ENCODE measurements at regions not wholly inside any gene's neighbourhood (a gene's known extent, or its start where the extent isn't known, plus 50 kb on each side); places are given as distances from the start of the nearest gene placed in this dataset.
"Not testable (repeated sequence)": the region's sequence is repeated elsewhere in the genome, so short reads cannot be mapped to it uniquely, and the experiment has no call there.

DNA sequence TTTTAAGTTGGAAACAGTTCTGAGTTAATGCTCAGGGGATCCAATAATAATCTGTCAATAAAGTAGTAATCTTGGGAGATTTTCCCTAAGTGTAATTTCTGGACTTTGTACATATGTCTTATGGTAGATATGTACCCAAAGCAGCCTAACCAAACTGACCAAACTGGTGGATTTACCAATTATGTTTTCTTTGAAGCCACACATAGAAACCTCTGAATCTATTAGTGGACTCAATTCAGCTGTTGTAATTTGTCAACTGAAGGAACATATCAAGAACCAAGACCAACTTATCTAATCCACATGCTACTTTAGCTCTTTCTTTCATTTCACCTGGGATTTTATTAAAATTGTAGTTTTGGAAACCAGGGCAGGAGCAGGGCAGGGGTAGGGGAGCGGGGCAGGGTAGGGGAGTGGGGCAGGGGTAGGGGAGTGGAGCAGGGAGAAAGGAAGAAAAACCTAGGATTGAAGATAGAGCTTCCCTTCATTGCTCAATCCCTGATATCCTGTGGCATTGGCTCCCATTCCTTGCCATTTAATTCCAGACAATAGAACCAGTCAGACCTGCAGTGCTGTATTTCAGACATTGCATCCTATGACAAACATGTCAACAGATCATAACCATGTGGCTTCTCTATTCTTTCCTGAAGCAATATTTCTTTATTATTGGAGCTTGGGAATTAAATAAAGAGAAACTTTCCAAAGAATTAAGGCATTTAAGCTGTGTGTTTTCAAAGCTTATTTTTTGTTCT lies 101.8 kb downstream of the NFKBIZ start:
- no peak for DNase-seq

GRCh38 chr3:101954361-101954760 lies 105.0 kb downstream of the NFKBIZ start:
- no peak for DNase-seq

GRCh38 chr3:101954936-101955335 lies 105.6 kb downstream of the NFKBIZ start:
- DNase-seq = no peak

DNA sequence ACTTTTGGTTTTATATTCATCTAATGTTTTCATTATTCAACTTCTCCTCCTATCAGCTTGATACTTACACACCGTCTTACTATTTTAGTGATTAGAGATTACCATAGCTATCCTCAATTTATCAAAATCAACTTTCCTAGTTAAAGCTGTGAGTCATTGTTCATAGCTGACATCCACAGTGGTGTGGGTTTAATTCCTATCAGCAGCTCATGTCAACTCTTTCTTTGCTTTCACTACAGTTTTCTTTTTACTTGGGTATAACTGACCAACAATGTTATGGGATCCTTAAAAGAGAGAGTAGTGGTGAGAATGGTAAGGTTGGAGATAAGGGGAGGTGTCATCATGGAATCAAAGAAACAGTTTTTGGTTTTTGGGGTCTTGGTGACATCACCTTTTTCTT lies 112.7 kb downstream of the NFKBIZ start:
- DNase-seq = no peak

DNA sequence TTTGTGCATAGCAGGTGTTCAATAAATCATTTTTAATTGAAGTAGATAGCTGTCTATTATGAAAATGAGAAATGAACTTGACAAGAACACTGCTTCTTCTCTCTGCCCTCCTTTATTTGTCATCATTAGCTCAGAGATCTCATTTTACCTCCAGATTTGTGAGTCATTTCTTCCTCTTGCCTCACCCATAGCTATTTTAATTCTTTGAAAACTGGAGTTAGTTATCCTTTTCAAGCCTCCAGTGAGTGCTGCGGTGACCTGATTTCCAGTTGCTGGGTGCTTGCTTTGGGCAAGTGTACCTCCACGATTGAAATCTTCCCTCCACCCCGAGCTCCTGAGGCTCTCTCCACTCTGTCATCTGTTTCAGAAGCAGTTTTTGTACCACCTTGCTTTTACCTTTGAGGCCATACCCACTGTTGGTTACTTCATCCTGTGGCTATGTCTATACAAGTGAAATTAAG lies 114.6 kb downstream of the NFKBIZ start:
- no peak for DNase-seq

GRCh38 chr3:101964861-101965260 lies 115.5 kb downstream of the NFKBIZ start:
- no peak for DNase-seq

GRCh38 chr3:101966226-101966625 lies 116.9 kb downstream of the NFKBIZ start:
- DNase-seq = no peak

DNA sequence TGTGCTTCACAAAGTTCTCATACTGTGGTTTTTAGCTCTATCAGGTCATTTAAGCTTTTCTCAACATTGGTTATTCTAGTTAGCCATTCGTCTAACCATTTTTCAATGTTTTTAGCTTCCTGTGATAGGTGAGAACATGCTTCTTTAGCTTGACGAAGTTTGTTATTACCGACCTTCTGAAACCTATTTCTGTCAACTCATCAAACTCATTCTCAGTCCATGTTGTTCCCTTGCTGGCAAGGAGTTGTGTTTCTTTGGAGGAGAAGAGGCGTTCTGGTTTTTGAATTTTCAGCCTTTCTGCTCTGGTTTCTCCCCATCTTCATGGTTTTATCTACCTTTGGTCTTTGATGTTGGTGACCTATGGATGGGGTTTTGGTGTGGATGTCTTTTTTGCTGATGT lies 120.9 kb downstream of the NFKBIZ start:
- no peak for DNase-seq

GRCh38 chr3:101970905-101971304 lies 121.6 kb downstream of the NFKBIZ start:
- DNase-seq = no peak

DNA sequence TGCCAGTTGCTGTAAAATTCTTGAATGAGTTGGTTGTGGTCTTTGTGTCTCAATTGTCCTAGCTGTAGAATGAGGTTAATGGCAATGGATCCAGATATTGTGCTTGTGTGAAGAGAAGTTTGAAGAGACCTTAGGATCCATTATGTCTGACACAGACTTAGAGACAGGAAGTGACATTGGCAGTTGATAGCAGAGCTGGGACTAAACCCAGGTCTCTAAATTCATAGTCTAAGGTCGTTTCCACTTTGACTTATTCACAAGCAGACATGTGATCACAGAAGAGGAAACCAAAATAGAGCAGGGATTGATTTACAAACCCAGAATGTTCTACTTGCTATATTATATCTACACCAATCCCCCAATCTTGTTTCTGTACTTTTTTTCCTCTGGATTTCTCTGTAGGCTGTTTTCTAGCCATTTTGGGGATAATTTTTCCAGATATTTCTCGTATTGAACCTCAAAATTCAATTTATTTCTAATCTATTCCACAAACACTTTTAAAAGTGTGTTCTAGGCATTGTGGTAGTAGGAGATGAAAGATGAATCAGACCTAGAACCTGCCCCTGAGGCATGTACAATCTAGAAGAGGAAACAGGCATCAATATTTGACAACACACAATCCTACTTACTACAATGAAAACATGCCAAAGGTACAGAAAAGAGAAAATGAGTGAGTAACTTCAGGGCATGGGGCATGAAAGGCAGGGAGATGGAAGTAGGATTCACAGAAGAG lies 123.3 kb downstream of the NFKBIZ start:
- no peak for DNase-seq

GRCh38 chr3:101973163-101973505 lies 123.8 kb downstream of the NFKBIZ start:
- no peak for DNase-seq

DNA sequence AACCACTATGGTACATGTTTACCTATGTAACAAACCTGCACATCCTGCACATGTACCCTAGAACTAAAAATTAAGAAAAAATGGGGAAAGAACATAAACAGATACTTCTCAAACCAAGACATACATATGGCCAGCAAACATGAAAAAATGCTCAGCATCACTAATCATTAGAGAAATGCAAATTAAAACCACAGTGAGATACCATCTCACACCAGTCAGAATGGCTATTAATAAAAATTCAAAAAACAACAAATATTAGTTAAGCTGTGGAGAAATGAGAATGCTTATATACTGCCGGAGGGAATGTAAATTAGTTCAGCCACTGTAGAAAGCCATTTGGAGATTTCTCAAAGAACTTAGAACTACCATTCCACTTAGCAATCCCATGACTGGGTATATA lies 126.1 kb downstream of the NFKBIZ start:
- not testable (repeated sequence) for DNase-seq

GRCh38 chr3:101976473-101976872 lies 127.2 kb downstream of the NFKBIZ start:
- DNase-seq = no peak

GRCh38 chr3:101978348-101978747 lies 129.0 kb downstream of the NFKBIZ start:
- no peak for DNase-seq

DNA sequence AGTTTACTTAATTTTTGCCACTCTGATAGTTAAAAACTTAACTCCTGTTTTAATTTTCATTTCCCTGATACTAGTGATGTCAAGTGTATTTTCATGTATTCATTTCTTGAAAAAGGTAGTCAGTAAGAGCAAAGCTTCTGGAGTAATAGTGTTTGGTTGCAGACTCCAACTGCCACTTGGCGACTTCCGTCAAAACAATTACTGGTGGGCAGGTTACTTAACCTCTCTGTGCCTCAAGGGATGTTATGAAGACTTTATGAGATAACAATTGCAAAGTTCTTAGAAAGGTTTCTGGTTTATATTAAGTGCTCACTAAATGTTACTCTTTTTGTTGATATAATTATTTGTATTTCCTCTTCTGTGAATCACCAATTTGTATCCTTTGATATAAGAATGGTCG lies 129.7 kb downstream of the NFKBIZ start:
- no peak for DNase-seq

DNA sequence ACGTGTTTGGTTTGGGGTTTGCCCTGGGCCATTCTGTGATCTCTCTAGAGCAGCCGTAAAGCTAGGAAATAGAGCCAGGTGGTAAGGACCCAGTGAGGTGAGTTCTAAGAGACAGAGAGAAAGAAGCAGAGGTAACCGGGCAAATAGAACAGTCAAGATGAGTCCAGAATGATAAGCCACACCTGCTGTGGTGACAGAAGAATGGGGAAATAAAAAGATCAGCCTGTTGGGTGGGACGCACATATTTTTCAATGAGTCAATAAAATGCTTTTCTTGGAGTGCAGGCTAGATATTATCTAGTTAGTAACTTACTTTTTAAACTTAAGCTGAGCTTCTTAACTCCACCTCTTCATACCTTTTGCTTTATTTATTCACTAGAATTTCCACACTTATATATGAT lies 135.0 kb downstream of the NFKBIZ start:
- DNase-seq = no peak

DNA sequence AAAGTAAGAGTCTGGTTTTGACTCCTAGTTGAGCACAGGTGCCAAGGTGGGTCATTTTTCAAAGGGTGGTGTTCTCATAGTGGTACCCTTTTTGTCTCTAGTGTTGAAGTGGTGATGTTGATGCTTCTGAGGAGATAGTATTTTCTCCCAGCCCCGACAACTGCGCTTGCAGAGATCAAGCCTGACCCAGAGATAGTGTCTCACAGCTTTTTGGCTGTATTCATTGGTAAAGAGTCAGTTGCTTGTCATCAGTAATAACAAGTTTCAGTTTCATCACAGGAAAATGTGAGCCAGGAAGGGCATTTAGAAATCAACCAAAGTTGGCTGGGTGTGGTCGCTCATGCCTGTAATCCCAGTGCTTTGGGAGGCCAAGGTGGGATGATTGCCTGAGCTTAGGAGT lies 139.3 kb downstream of the NFKBIZ start:
- no peak for DNase-seq

- DNase-seq = no peak
These were observed 140.4 kb downstream of the NFKBIZ start for GRCh38 chr3:101989578-101990200.

DNA sequence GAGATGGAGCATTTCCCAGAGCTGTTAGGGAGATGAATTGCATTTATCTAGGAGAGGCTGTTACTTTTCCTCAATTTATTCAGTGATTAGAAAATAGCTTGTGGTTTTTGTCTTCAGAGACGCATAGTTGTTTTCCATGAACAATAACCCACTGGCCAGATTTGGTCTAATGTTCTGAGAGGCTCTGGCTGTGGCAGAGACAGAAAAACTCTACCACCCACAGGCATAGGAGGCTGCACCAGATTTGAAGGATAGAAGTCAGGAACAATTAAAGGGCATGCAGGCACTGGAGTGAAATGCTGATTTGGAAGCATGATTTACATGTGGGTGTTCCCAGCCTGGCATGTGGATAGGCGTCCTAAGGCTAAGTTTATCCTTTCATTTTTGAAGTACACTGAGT lies 143.5 kb downstream of the NFKBIZ start:
- DNase-seq = no peak

GRCh38 chr3:101994386-101994785 lies 145.1 kb downstream of the NFKBIZ start:
- no peak for DNase-seq

GRCh38 chr3:101995371-101996046 lies 146.2 kb downstream of the NFKBIZ start:
- DNase-seq = no peak

DNA sequence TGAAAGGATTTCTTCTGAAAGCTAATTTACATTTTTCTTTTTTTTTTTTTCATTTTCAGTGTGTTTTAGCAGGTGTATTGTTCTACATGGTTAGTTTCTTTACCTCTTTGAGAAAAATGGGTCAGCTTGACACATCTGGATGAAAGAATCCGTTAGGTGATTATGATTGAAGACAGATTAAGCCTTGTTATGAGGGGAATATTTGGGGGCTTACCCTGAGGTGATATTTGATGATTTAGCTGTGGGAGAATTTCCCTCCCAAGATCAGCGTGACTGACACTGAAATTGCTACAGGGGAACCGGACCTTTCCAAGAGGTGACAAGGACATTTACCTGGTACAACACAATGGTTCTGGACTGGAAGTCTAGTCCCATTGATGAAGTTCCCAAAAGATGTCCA lies 147.5 kb downstream of the NFKBIZ start:
- no peak for DNase-seq

DNA sequence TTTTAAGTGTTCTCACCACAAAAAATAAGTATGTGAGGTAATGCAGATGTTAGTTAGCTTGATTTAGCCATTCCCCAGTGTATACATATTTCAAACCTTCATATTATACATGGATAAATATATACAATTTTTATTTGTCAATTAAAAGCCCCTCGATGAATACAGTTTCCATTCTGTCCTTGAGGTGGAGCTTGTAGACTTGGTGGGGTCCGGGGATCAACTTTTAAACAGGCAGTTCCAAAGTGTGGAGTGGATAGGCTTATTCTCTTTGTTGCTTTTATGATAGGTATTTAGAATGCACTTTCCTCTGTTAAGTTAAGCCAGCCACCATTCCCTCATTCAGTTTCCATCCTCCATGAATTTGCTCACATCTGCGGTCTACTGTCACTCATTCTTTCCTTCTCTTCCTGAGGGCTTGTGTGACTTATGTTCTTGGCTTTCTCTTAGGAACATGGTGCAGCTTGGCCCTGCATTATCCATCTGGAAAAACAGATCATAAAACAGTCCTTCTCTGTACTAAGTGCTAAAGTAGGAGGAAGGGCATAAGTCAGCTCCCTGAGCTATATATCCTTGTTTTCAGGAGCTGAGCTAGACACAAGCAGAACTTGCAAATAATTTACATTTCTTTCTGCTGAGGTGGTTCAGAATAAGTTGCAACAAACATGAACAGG lies 149.1 kb downstream of the NFKBIZ start:
- DNase-seq = no peak
